Liver (tissue), 8 donors: ENCODE measurements at regions not wholly inside any gene's neighbourhood (a gene's known extent, or its start where the extent isn't known, plus 50 kb on each side); places are given as distances from the start of the nearest gene placed in this dataset.

Experiments used
- DNase-seq: peaks from one replicate; pipeline ENCODE4 v3.0.0-alpha.2; 2017; ENCODE audit warnings: low spot score
- H3K27ac ChIP-seq, 2 donors: one replicate each; pipeline ENCODE4 v1.7.0; 2013; ENCODE audit warnings: inconsistent platforms in 2 of 2, low read length in 2 of 2, control low read depth in 1 of 2, low read depth in 1 of 2, mild to moderate bottlenecking in 1 of 2
- H3K27me3 ChIP-seq, 4 donors: one replicate each; pipeline versions ENCODE4 v1.6.1 to v1.7.0; 2013; ENCODE audit warnings: low read length in 3 of 4, inconsistent platforms in 1 of 4, mild to moderate bottlenecking in 1 of 4, moderate library complexity in 1 of 4; ENCODE audit not compliant: control insufficient read depth in 4 of 4, insufficient read depth in 4 of 4
- H3K36me3 ChIP-seq, 4 donors: one replicate each; pipeline versions ENCODE4 v1.6.1 to v1.7.0; 2013; ENCODE audit warnings: low read length in 3 of 4, mild to moderate bottlenecking in 3 of 4, low read depth in 1 of 4, moderate library complexity in 1 of 4; ENCODE audit not compliant: control insufficient read depth in 4 of 4, insufficient read depth in 3 of 4
- H3K4me1 ChIP-seq, 4 donors: one replicate each; pipeline versions ENCODE4 v1.6.1 to v1.7.0; 2013; ENCODE audit warnings: low read length in 3 of 4, mild to moderate bottlenecking in 3 of 4, moderate library complexity in 1 of 4; ENCODE audit not compliant: control insufficient read depth in 4 of 4, insufficient read depth in 4 of 4
- H3K4me3 ChIP-seq, 3 donors: one replicate each; pipeline versions ENCODE4 v1.6.1 to v1.7.0; 2013; ENCODE audit warnings: low read length in 3 of 3, control low read depth in 1 of 3, low read depth in 1 of 3, mild to moderate bottlenecking in 1 of 3
- H3K9ac ChIP-seq, 2 donors: one replicate each; pipeline ENCODE4 v1.7.0; 2013; ENCODE audit warnings: low read length in 2 of 2, mild to moderate bottlenecking in 2 of 2, moderate library complexity in 2 of 2, control low read depth in 1 of 2, low read depth in 1 of 2
- H3K9me3 ChIP-seq, 4 donors: one replicate each; pipeline versions ENCODE4 v1.6.1 to v1.7.0; 2013; ENCODE audit warnings: low read length in 3 of 4; ENCODE audit not compliant: control insufficient read depth in 4 of 4
- EGR1 ChIP-seq, 2 donors: IDR thresholded peaks; 2 replicates each; pipeline ENCODE4 v1.6.1; 2016 to 2018; ENCODE audit warnings: antibody characterized with exemption in 2 of 2, low read depth in 2 of 2
- FOXA1 ChIP-seq: IDR thresholded peaks from 2 replicates; pipeline ENCODE4 v1.6.1; 2016; ENCODE audit warnings: antibody characterized with exemption
- FOXA2 ChIP-seq: IDR thresholded peaks from 2 replicates; pipeline ENCODE4 v1.6.1; 2016; ENCODE audit warnings: antibody characterized with exemption
- GABPA ChIP-seq, 2 donors: IDR thresholded peaks in 1 of 2; conservative IDR thresholded peaks in 1 of 2; 2 replicates each; pipeline ENCODE4 v1.6.1; 2016; ENCODE audit warnings: antibody characterized with exemption in 2 of 2, mild to moderate bottlenecking in 1 of 2, moderate library complexity in 1 of 2
- HNF4A ChIP-seq, 2 donors: conservative IDR thresholded peaks; 2 replicates each; pipeline ENCODE4 v1.6.1; 2016; ENCODE audit warnings: antibody characterized with exemption in 2 of 2, mild to moderate bottlenecking in 2 of 2
- HNF4G ChIP-seq: IDR thresholded peaks from 2 replicates; pipeline ENCODE4 v1.6.1; 2016; ENCODE audit warnings: antibody characterized with exemption
- JUND ChIP-seq, 2 donors: IDR thresholded peaks; 2 replicates each; pipeline ENCODE4 v1.6.1; 2016; ENCODE audit warnings: antibody characterized with exemption in 2 of 2
- NR2F2 ChIP-seq: IDR thresholded peaks from 2 replicates; pipeline ENCODE4 v1.6.1; 2016; ENCODE audit warnings: antibody characterized with exemption
- RAD21 ChIP-seq, 2 donors: IDR thresholded peaks; 2 replicates each; pipeline ENCODE4 v1.6.1; 2016; ENCODE audit warnings: antibody characterized with exemption in 2 of 2, mild to moderate bottlenecking in 2 of 2
- RXRA ChIP-seq, 2 donors: IDR thresholded peaks; 2 replicates each; pipeline ENCODE4 v1.6.1; 2017 to 2018; ENCODE audit warnings: antibody characterized with exemption in 2 of 2, mild to moderate bottlenecking in 1 of 2
- SP1 ChIP-seq: IDR thresholded peaks from 2 replicates; pipeline ENCODE4 v1.6.1; 2018; ENCODE audit warnings: antibody characterized with exemption, mild to moderate bottlenecking
- TAF1 ChIP-seq: conservative IDR thresholded peaks from 2 replicates; pipeline ENCODE4 v1.6.1; 2016; ENCODE audit warnings: antibody characterized with exemption, mild to moderate bottlenecking
- YY1 ChIP-seq: IDR thresholded peaks from 2 replicates; pipeline ENCODE4 v1.6.1; 2016; ENCODE audit warnings: antibody characterized with exemption, mild to moderate bottlenecking
- WGBS: extraction: QIAGEN DNeasy Blood & Tissue Kit; methylation state at CpG from one replicate; pipeline ENCODE4 v1.1.7; 2013; 5-methylcytosine and 5-hydroxymethylcytosine counted together
- TF ChIP-seq, protein P1 (sequence below): IDR thresholded peaks from 2 replicates; pipeline ENCODE4 v1.6.1; 2016; ENCODE audit warnings: antibody characterized with exemption
- TF ChIP-seq, protein P2 (sequence below): IDR thresholded peaks from 2 replicates; pipeline ENCODE4 v1.6.1; 2016; ENCODE audit warnings: antibody characterized with exemption, mild to moderate bottlenecking
- TF ChIP-seq, protein P3 (sequence below): fragments of 150-350 bp; IDR thresholded peaks from 2 replicates; pipeline ENCODE4 v1.5.1; 2017; ENCODE audit warnings: improper control_type of control experiment, low read depth, low read length; ENCODE audit not compliant: missing input control
- TF ChIP-seq, protein P4 (sequence below): IDR thresholded peaks from 2 replicates; pipeline ENCODE4 v1.6.1; 2016; ENCODE audit warnings: antibody characterized with exemption
- TF ChIP-seq, protein P5 (sequence below): IDR thresholded peaks from 2 replicates; pipeline ENCODE4 v1.6.1; 2016; ENCODE audit warnings: antibody characterized with exemption
- donor health status: healthy.
- donor health status: healthy.
- donor health status: healthy.
- donor health status: healthy.
- donor health status: healthy.

DNA sequence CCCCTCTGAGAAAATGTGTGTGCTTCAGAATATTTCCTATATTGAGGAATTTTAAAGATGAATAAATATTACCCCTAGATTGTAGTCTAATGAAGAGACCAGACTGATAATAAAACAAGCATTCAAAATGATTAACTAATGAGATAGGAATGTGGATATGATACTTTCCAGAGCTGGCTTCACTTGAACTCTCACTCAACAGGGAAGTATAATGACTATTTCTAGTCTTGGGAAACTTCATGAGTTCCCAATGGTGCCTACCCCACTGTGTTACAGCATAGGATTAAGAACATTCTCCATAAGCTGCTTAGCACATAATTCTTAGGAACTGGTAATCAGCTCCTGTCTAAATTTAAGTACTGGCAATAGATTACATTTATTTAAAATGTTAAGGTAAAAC is 261.5 kb upstream of the ZNF385D start:
- Histone ChIP-seq H3K27me3 (no peaks in the 10 kb centered on the region), H3K9ac (no peak overlapping the region)
- TF ChIP-seq, protein P1, sequence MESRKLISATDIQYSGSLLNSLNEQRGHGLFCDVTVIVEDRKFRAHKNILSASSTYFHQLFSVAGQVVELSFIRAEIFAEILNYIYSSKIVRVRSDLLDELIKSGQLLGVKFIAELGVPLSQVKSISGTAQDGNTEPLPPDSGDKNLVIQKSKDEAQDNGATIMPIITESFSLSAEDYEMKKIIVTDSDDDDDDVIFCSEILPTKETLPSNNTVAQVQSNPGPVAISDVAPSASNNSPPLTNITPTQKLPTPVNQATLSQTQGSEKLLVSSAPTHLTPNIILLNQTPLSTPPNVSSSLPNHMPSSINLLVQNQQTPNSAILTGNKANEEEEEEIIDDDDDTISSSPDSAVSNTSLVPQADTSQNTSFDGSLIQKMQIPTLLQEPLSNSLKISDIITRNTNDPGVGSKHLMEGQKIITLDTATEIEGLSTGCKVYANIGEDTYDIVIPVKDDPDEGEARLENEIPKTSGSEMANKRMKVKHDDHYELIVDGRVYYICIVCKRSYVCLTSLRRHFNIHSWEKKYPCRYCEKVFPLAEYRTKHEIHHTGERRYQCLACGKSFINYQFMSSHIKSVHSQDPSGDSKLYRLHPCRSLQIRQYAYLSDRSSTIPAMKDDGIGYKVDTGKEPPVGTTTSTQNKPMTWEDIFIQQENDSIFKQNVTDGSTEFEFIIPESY, result no peak
- TF ChIP-seq EGR1 (IDR thresholded peaks at IDR 0.05; ENCODE audit: low read depth in 2 of 2) (no peak), HNF4G (no peak)

DNA sequence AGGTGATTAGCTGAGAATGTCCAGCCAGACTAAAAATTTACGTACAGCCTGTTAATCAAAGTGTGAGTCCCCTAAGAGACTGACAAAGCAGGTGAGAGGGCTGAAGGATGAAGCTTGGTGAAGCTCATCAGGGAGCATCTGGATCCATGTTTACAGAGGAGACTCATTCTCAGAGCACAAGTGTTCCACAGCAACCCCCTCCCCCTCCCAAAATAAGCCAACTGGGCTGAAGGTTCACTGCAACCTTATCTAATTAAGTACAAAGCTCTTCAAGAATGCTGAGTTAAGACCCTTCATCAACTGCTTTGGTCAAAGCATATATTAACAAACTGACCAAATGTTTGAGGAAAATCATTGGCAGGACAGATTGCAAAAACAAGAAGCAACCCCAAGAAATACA is 262.6 kb upstream of the ZNF385D start:
- TF ChIP-seq, protein P2, sequence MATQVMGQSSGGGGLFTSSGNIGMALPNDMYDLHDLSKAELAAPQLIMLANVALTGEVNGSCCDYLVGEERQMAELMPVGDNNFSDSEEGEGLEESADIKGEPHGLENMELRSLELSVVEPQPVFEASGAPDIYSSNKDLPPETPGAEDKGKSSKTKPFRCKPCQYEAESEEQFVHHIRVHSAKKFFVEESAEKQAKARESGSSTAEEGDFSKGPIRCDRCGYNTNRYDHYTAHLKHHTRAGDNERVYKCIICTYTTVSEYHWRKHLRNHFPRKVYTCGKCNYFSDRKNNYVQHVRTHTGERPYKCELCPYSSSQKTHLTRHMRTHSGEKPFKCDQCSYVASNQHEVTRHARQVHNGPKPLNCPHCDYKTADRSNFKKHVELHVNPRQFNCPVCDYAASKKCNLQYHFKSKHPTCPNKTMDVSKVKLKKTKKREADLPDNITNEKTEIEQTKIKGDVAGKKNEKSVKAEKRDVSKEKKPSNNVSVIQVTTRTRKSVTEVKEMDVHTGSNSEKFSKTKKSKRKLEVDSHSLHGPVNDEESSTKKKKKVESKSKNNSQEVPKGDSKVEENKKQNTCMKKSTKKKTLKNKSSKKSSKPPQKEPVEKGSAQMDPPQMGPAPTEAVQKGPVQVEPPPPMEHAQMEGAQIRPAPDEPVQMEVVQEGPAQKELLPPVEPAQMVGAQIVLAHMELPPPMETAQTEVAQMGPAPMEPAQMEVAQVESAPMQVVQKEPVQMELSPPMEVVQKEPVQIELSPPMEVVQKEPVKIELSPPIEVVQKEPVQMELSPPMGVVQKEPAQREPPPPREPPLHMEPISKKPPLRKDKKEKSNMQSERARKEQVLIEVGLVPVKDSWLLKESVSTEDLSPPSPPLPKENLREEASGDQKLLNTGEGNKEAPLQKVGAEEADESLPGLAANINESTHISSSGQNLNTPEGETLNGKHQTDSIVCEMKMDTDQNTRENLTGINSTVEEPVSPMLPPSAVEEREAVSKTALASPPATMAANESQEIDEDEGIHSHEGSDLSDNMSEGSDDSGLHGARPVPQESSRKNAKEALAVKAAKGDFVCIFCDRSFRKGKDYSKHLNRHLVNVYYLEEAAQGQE, result no peak
- TF ChIP-seq RAD21 (IDR thresholded peaks at IDR 0.05), result no peak
- no peak for TF ChIP-seq GABPA (IDR thresholded peaks at IDR 0.05 in 1 of 2, conservative IDR thresholded peaks at IDR 0.05 in 1 of 2)
- no peak for TF ChIP-seq TAF1
- no peak for TF ChIP-seq FOXA1
- TF ChIP-seq, protein P1, result no peak
- no peak for TF ChIP-seq RXRA (IDR thresholded peaks at IDR 0.05)
- TF ChIP-seq NR2F2, result no peak
- no peak for TF ChIP-seq HNF4G
- TF ChIP-seq FOXA2, result no peak
- no peak for TF ChIP-seq EGR1 (IDR thresholded peaks at IDR 0.05; ENCODE audit: low read depth in 2 of 2)
- no peak for TF ChIP-seq YY1
- TF ChIP-seq, protein P3, sequence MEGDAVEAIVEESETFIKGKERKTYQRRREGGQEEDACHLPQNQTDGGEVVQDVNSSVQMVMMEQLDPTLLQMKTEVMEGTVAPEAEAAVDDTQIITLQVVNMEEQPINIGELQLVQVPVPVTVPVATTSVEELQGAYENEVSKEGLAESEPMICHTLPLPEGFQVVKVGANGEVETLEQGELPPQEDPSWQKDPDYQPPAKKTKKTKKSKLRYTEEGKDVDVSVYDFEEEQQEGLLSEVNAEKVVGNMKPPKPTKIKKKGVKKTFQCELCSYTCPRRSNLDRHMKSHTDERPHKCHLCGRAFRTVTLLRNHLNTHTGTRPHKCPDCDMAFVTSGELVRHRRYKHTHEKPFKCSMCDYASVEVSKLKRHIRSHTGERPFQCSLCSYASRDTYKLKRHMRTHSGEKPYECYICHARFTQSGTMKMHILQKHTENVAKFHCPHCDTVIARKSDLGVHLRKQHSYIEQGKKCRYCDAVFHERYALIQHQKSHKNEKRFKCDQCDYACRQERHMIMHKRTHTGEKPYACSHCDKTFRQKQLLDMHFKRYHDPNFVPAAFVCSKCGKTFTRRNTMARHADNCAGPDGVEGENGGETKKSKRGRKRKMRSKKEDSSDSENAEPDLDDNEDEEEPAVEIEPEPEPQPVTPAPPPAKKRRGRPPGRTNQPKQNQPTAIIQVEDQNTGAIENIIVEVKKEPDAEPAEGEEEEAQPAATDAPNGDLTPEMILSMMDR, result no peak
- TF ChIP-seq, protein P4, sequence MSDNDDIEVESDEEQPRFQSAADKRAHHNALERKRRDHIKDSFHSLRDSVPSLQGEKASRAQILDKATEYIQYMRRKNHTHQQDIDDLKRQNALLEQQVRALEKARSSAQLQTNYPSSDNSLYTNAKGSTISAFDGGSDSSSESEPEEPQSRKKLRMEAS, result no peak
- TF ChIP-seq JUND (IDR thresholded peaks at IDR 0.05), result no peak
- TF ChIP-seq, protein P5, sequence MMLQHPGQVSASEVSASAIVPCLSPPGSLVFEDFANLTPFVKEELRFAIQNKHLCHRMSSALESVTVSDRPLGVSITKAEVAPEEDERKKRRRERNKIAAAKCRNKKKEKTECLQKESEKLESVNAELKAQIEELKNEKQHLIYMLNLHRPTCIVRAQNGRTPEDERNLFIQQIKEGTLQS, result no peak
- TF ChIP-seq HNF4A (conservative IDR thresholded peaks at IDR 0.05), result no peak
- no peak for TF ChIP-seq SP1
- H3K4me1 ChIP-seq, result no peaks in the 10 kb centered on the region
- H3K27me3 ChIP-seq, result no peaks in the 10 kb centered on the region
- H3K27ac ChIP-seq, result no peak overlapping the region
- WGBS, result 76% methylated on average over 1 of the region's 1 CpG
- no peak overlapping the region for H3K4me3 ChIP-seq
- DNase-seq, result no peak
- H3K9ac ChIP-seq, result no peak overlapping the region
- no peaks in the 10 kb centered on the region for H3K9me3 ChIP-seq
- no peaks in the 10 kb centered on the region for H3K36me3 ChIP-seq

More for the DNA sequence above, 261.5 kb upstream of the ZNF385D start:
- H3K36me3 ChIP-seq, result no peaks in the 10 kb centered on the region
- H3K27ac ChIP-seq, result no peak overlapping the region
- H3K4me1 ChIP-seq, result no peaks in the 10 kb centered on the region
- DNase-seq, result no peak
- no peaks in the 10 kb centered on the region for H3K9me3 ChIP-seq
- no peak overlapping the region for H3K4me3 ChIP-seq
